HFFc6 (cell line): ENCODE measurements at regions not wholly inside any gene's neighbourhood (a gene's known extent, or its start where the extent isn't known, plus 50 kb on each side); places are given as distances from the start of the nearest gene placed in this dataset.

ENCODE experiments used
- DNase-seq: peaks from one replicate; pipeline ENCODE4 v3.0.0-alpha.2; 2018
- H3K27ac Mint-ChIP-seq: 2 replicates; pipeline ENCODE4 v1.8.0; 2020; ENCODE audit warnings: mild to moderate bottlenecking, mixed read lengths
- H3K27me3 Mint-ChIP-seq: 2 replicates; pipeline ENCODE4 v1.8.0; 2021; ENCODE audit warnings: mild to moderate bottlenecking, moderate library complexity, mixed read lengths; ENCODE audit not compliant: insufficient read depth
- H3K36me3 Mint-ChIP-seq: 2 replicates; pipeline ENCODE4 v1.8.0; 2021; ENCODE audit warnings: low read depth, mixed read lengths
- H3K4me1 Mint-ChIP-seq: 2 replicates; pipeline ENCODE4 v1.8.0; 2020; ENCODE audit warnings: low read depth, mixed read lengths
- H3K4me3 Mint-ChIP-seq: 2 replicates; pipeline ENCODE4 v1.8.0; 2020; ENCODE audit warnings: mild to moderate bottlenecking, moderate library complexity, mixed read lengths
- H3K9me3 Mint-ChIP-seq: 2 replicates; pipeline ENCODE4 v1.8.0; 2020; ENCODE audit warnings: mild to moderate bottlenecking, mixed read lengths
- CTCF ChIP-seq: fragments of 200-600 bp; sonication (generic); IDR thresholded peaks from 2 replicates; pipeline ENCODE4 v1.5.0; 2021; ENCODE audit warnings: antibody characterized with exemption, mild to moderate bottlenecking

GRCh38 chr19:28960986-28961705, 251.8 kb downstream of the UQCRFS1 start:
- Mint-ChIP-seq H3K4me3 (peak overlapping the region; percentile 72), H3K27ac (peak overlapping the region; percentile 99), H3K9me3 (no peaks in the 10 kb centered on the region), H3K36me3 (peaks cover 3% of the 10 kb centered on the region; the same call in 1 of the 2 replicates), H3K27me3 (no peaks in the 10 kb centered on the region), H3K4me1 (peaks cover 51% of the 10 kb centered on the region)
- no peak for TF ChIP-seq CTCF
- peak; percentile 78 for DNase-seq

- Mint-ChIP-seq H3K36me3 (peaks cover 3% of the 10 kb centered on the region; the same call in 1 of the 2 replicates), H3K9me3 (no peaks in the 10 kb centered on the region), H3K4me3 (peak overlapping the region; percentile 72; the same call in 1 of the 2 replicates), H3K4me1 (peaks cover 51% of the 10 kb centered on the region), H3K27ac (peak overlapping the region; percentile 99), H3K27me3 (no peaks in the 10 kb centered on the region)
- DNase-seq, result no peak
- no peak for TF ChIP-seq CTCF
Measured at GRCh38 chr19:28960586-28960985, 252.4 kb downstream of the UQCRFS1 start.

- H3K4me3 Mint-ChIP-seq, result no peak overlapping the region
Measured at GRCh38 chr19:28956961-28957360, 256.0 kb downstream of the UQCRFS1 start.

GRCh38 chr19:28956421-28956820, 256.5 kb downstream of the UQCRFS1 start:
- H3K4me1 Mint-ChIP-seq, result peaks cover 27% of the 10 kb centered on the region
- no peak overlapping the region for H3K4me3 Mint-ChIP-seq
- H3K27me3 Mint-ChIP-seq, result no peaks in the 10 kb centered on the region
- H3K36me3 Mint-ChIP-seq, result peaks cover 3% of the 10 kb centered on the region; the same call in 1 of the 2 replicates
- no peaks in the 10 kb centered on the region for H3K9me3 Mint-ChIP-seq
- H3K27ac Mint-ChIP-seq, result no peak overlapping the region
- no peak for DNase-seq
- no peak for TF ChIP-seq CTCF

More at GRCh38 chr19:28956961-28957360, 256.0 kb downstream of the UQCRFS1 start:
- DNase-seq, result no peak
- Mint-ChIP-seq H3K36me3 (peaks cover 3% of the 10 kb centered on the region; the same call in 1 of the 2 replicates), H3K27me3 (no peaks in the 10 kb centered on the region), H3K27ac (no peak overlapping the region), H3K4me1 (peaks cover 32% of the 10 kb centered on the region), H3K9me3 (no peaks in the 10 kb centered on the region)
- no peak for TF ChIP-seq CTCF

- Mint-ChIP-seq H3K4me3 (no peak overlapping the region), H3K4me1 (peaks cover 12% of the 10 kb centered on the region), H3K27ac (no peak overlapping the region)
Measured at GRCh38 chr19:28949535-28949934, 263.4 kb downstream of the UQCRFS1 start.

More at GRCh38 chr19:28949535-28949934, 263.4 kb downstream of the UQCRFS1 start:
- Mint-ChIP-seq H3K27me3 (no peaks in the 10 kb centered on the region), H3K9me3 (no peaks in the 10 kb centered on the region), H3K36me3 (no peaks in the 10 kb centered on the region)
- TF ChIP-seq CTCF, result no peak
- no peak for DNase-seq
